ENCODE measurements at regions not wholly inside any gene's neighbourhood (a gene's known extent, or its start where the extent isn't known, plus 50 kb on each side); places are given as distances from the start of the nearest gene placed in this dataset.

DNA sequence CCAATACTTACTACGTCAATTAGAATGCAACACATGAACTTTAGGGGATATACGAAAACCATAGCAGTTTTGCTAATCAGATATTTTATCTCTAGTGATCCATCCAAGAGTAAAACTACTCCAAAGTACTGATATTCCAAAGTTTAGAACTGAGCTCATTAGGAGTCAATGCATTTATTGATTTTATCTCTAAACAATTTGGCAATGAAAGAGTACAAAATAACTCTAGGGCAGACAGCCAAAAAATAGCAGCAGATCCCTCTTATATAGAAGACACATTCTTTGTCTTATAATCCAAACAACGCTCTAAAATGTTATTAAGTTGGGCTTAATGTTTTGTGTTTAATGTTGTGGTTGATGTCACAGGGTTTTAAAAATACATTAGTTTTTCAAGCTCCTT, 923.9 kb upstream of the MAN1A1 start:
- no peak overlapping the region for H3K9ac ChIP-seq (ENCODE audit: low read depth, low read length)
- intact Hi-C loops (cut with micrococcal nuclease), result no loop called here
- dilution Hi-C loops (cut with HindIII; ENCODE audit: low sequenced_read_pairs, unreplicated experiment), result no loop called here
- no peak overlapping the region for H3K23ac ChIP-seq (ENCODE audit: low read depth, low read length)
- no peak overlapping the region for H3K4me2 ChIP-seq (ENCODE audit: low read depth, low read length)
- WGBS, 2 experiments (ENCODE audit: extremely low coverage in 2 of 2, insufficient read length in 1 of 2), result no CpG with 5 or more reads among the region's 3 CpGs
- no peaks in the 10 kb centered on the region for H3K4me1 ChIP-seq (ENCODE audit: control insufficient read depth, insufficient read depth, low read length)
- no peaks in the 10 kb centered on the region for H3K79me1 ChIP-seq (ENCODE audit: low read depth in 1 of 2, low read length in 2 of 2)
- H3K36me3 ChIP-seq (ENCODE audit: control insufficient read depth, insufficient read depth, low read length), result no peaks in the 10 kb centered on the region
- no peak overlapping the region for H2AFZ ChIP-seq (replicated peaks; ENCODE audit: low read length, poor library complexity)
- H2BK120ac ChIP-seq (ENCODE audit: low read depth, low read length), result no peak overlapping the region
- no peaks in the 10 kb centered on the region for H3K9me1 ChIP-seq (ENCODE audit: insufficient read depth, low read length)
- H3K14ac ChIP-seq (replicated peaks; ENCODE audit: low read depth, low read length), result no peak overlapping the region
- H3K18ac ChIP-seq (ENCODE audit: low read depth, low read length), result no peak overlapping the region
- BruUV-seq (replicated peaks), result no TSS peak
- TF ChIP-seq MAFK (IDR thresholded peaks at IDR 0.05; ENCODE audit: low read depth, low read length) (no peak), RCOR1 (IDR thresholded peaks at IDR 0.05; ENCODE audit: insufficient replicate concordance, low read length) (no peak), FOS (IDR thresholded peaks at IDR 0.05; ENCODE audit: low read depth, low read length) (no peak), NFE2L2 (IDR thresholded peaks at IDR 0.05; ENCODE audit: low read depth, low read length) (no peak), MXI1 (IDR thresholded peaks at IDR 0.05; ENCODE audit: borderline replicate concordance, low read depth, low read length) (no peak), POLR2A (IDR thresholded peaks at IDR 0.05; ENCODE audit: low read depth, low read length) (no peak), BHLHE40 (IDR thresholded peaks at IDR 0.05; ENCODE audit: low read depth, low read length) (no peak), RFX5 (IDR thresholded peaks at IDR 0.05; ENCODE audit: low read depth, low read length) (no peak), SMC3 (IDR thresholded peaks at IDR 0.05; ENCODE audit: low read depth, low read length) (no peak), CTCF (conservative IDR thresholded peaks at IDR 0.05; ENCODE audit: low read depth, low read length) (no peak)
- DNase-seq, result no peak
- no peak overlapping the region for H4K91ac ChIP-seq (ENCODE audit: insufficient read depth, low read depth, low read length)
- no peaks in the 10 kb centered on the region for H3K27me3 ChIP-seq (ENCODE audit: control insufficient read depth, insufficient read depth, low read length)
- H4K5ac ChIP-seq (ENCODE audit: low read depth, low read length), result no peak overlapping the region
- ATAC-seq (ENCODE audit: low read depth), result no peak
- H2BK5ac ChIP-seq (ENCODE audit: low read depth, low read length, poor library complexity, severe bottlenecking), result no peak overlapping the region
- ChIA-PET POLR2A (ENCODE audit: unreplicated experiment) (no interaction called here), CTCF (no interaction called here)
- no peak overlapping the region for H3K56ac ChIP-seq (ENCODE audit: extremely low read depth, insufficient read depth, low read length)
- no peak overlapping the region for H3K4me3 ChIP-seq (ENCODE audit: insufficient read depth, low read depth, low read length)
- peaks cover 5% of the 10 kb centered on the region; the same call in 1 of the 2 replicates for H3K9me3 ChIP-seq (ENCODE audit: control insufficient read depth, insufficient read depth, low read length)
- H2BK15ac ChIP-seq (ENCODE audit: low read depth, low read length), result no peak overlapping the region
- no peak overlapping the region for H3K27ac ChIP-seq (ENCODE audit: insufficient read depth, low read length)
- H3K4ac ChIP-seq (ENCODE audit: low read depth, low read length), result no peak overlapping the region
- H2AK9ac ChIP-seq (replicated peaks; ENCODE audit: low read depth, low read length, poor library complexity), result no peak overlapping the region
- no peak overlapping the region for H2AK5ac ChIP-seq (ENCODE audit: low read depth, low read length)
- in situ Hi-C loops (cut with MboI; ENCODE audit: low sequenced_read_pairs), result no loop called here
- H4K8ac ChIP-seq (ENCODE audit: low read depth in 2 of 2, low read length in 2 of 2), result no peak overlapping the region
- no peak overlapping the region for H2BK20ac ChIP-seq (ENCODE audit: low read depth, low read length)
- no peaks in the 10 kb centered on the region for H4K20me1 ChIP-seq (ENCODE audit: insufficient read depth, low read length)

Measured in IMR-90 (cell line).